OCI-LY1 (cell line): ENCODE measurements at regions not wholly inside any gene's neighbourhood (a gene's known extent, or its start where the extent isn't known, plus 50 kb on each side); places are given as distances from the start of the nearest gene placed in this dataset.

Experiments used
- H2AFZ ChIP-seq: fragments of 200-600 bp; sonication (generic), shearing (Covaris generic); 2 replicates; pipeline ENCODE4 v1.6.0; 2014; ENCODE audit warnings: antibody characterized with exemption, mild to moderate bottlenecking, low read length
- H3F3A ChIP-seq: fragments of 200-600 bp; sonication (generic), shearing (Covaris generic); 2 replicates; pipeline ENCODE4 v1.6.0; 2014; ENCODE audit warnings: mild to moderate bottlenecking, antibody characterized with exemption, low read length, moderate library complexity; ENCODE audit not compliant: insufficient read depth
- H3K27ac ChIP-seq: fragments of 200-600 bp; sonication (generic); 2 replicates; pipeline ENCODE4 v1.5.1; 2014; ENCODE audit warnings: low read length, mixed run types, mild to moderate bottlenecking, low read depth; ENCODE audit not compliant: poor library complexity, severe bottlenecking
- H3K27me3 ChIP-seq: fragments of 200-600 bp; sonication (generic); 2 replicates; pipeline ENCODE4 v1.6.0; 2014; ENCODE audit warnings: antibody characterized with exemption, mild to moderate bottlenecking, low read length, moderate library complexity; ENCODE audit not compliant: insufficient read depth
- H3K36me3 ChIP-seq: fragments of 200-600 bp; sonication (generic); 2 replicates; pipeline ENCODE4 v1.6.1; 2014; ENCODE audit warnings: mild to moderate bottlenecking, antibody characterized with exemption, low read length, moderate library complexity, mixed read lengths; ENCODE audit not compliant: insufficient read depth
- H3K4me1 ChIP-seq: fragments of 200-600 bp; sonication (generic); 2 replicates; pipeline ENCODE4 v1.5.1; 2014; ENCODE audit warnings: mild to moderate bottlenecking, low read length, moderate library complexity; ENCODE audit not compliant: insufficient read depth, severe bottlenecking
- H3K4me2 ChIP-seq: fragments of 200-600 bp; sonication (generic), shearing (Covaris generic); 2 replicates; pipeline ENCODE4 v1.6.1; 2014; ENCODE audit warnings: low read length
- H3K4me3 ChIP-seq: fragments of 200-600 bp; sonication (generic); 2 replicates; pipeline ENCODE4 v1.5.1; 2014; ENCODE audit warnings: low read length, low read depth, mild to moderate bottlenecking, mixed read lengths; ENCODE audit not compliant: poor library complexity, severe bottlenecking
- H3K79me2 ChIP-seq: fragments of 200-600 bp; shearing (Covaris generic); 2 replicates; pipeline ENCODE4 v1.6.1; 2016; ENCODE audit warnings: mixed run types, low read length, mixed read lengths; ENCODE audit not compliant: insufficient read depth
- H3K9ac ChIP-seq: fragments of 200-600 bp; sonication (generic), shearing (Covaris generic); 2 replicates; pipeline ENCODE4 v1.6.1; 2014; ENCODE audit warnings: mild to moderate bottlenecking, low read length, mixed read lengths
- H3K9me2 ChIP-seq: fragments of 200-600 bp; sonication (generic), shearing (Covaris generic); 2 replicates; pipeline ENCODE4 v1.6.1; 2014; ENCODE audit warnings: low read depth, mild to moderate bottlenecking, low read length, mixed read lengths
- H3K9me3 ChIP-seq: fragments of 200-600 bp; shearing (Covaris generic); 2 replicates; pipeline ENCODE4 v1.6.1; 2014; ENCODE audit warnings: low read length, mixed read lengths
- H4K20me1 ChIP-seq: fragments of 200-600 bp; sonication (generic), shearing (Covaris generic); 2 replicates; pipeline ENCODE4 v1.6.0; 2016; ENCODE audit warnings: mild to moderate bottlenecking, low read length; ENCODE audit not compliant: insufficient read depth
- EZH2 ChIP-seq: fragments of 200-600 bp; sonication (generic), shearing (Covaris generic); IDR thresholded peaks from 2 replicates; pipeline ENCODE4 v1.8.0; 2017; ENCODE audit warnings: borderline replicate concordance, mixed run types, mild to moderate bottlenecking, antibody characterized with exemption, low read length, moderate library complexity, mixed read lengths
- TF ChIP-seq, protein P1 (sequence below): fragments of 200-600 bp; sonication (generic), shearing (Covaris generic); IDR thresholded peaks from 2 replicates; pipeline ENCODE4 v1.5.1; 2017; ENCODE audit warnings: mild to moderate bottlenecking, antibody characterized with exemption, low read length, moderate library complexity, mixed read lengths

DNA sequence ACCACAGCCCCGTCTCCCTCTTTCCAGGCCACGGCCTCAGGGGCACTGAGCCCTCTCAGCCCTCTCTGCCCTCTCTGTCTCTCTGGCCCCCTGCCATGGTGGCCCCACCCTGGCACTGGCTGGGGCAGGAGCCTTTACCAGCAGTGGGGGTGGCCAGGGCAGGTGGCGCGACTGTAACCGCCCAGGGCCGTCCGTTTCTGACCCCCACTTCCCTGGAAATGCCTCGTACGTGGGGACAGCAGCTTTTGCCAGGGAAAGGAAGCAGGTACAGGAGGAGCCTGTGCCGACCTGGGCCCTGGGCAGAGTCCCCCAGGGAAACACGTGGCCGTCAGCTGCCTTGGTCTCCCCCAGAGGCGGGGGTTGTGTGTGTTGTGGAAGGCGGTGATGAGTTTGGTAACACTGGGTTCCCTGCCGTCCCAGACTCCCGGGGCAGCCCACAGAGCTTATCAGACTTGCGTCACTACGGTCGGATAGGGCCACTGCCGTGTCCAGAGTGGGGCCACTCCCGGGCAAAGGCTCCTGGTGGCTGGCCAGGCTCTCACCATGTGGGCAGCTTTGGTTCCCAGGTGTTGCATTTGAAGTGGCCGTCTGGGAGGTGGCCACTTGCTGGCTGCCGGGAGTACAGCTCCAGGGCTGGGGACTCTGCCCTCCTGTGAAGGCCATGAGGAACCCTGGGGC, 249.3 kb upstream of the CIBAR2 start:
- no peak for TF ChIP-seq EZH2
- TF ChIP-seq, protein P1, sequence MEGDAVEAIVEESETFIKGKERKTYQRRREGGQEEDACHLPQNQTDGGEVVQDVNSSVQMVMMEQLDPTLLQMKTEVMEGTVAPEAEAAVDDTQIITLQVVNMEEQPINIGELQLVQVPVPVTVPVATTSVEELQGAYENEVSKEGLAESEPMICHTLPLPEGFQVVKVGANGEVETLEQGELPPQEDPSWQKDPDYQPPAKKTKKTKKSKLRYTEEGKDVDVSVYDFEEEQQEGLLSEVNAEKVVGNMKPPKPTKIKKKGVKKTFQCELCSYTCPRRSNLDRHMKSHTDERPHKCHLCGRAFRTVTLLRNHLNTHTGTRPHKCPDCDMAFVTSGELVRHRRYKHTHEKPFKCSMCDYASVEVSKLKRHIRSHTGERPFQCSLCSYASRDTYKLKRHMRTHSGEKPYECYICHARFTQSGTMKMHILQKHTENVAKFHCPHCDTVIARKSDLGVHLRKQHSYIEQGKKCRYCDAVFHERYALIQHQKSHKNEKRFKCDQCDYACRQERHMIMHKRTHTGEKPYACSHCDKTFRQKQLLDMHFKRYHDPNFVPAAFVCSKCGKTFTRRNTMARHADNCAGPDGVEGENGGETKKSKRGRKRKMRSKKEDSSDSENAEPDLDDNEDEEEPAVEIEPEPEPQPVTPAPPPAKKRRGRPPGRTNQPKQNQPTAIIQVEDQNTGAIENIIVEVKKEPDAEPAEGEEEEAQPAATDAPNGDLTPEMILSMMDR: no peak
- Histone ChIP-seq H2AFZ (no peak overlapping the region), H4K20me1 (no peaks in the 10 kb centered on the region), H3K9me3 (no peaks in the 10 kb centered on the region), H3F3A (no peaks in the 10 kb centered on the region), H3K79me2 (no peaks in the 10 kb centered on the region), H3K36me3 (no peaks in the 10 kb centered on the region), H3K9me2 (no peaks in the 10 kb centered on the region), H3K4me3 (no peak overlapping the region), H3K4me2 (no peak overlapping the region), H3K27me3 (peaks cover 4% of the 10 kb centered on the region; the same call in 1 of the 2 replicates), H3K9ac (no peak overlapping the region), H3K27ac (no peak overlapping the region), H3K4me1 (peaks cover 24% of the 10 kb centered on the region)

DNA sequence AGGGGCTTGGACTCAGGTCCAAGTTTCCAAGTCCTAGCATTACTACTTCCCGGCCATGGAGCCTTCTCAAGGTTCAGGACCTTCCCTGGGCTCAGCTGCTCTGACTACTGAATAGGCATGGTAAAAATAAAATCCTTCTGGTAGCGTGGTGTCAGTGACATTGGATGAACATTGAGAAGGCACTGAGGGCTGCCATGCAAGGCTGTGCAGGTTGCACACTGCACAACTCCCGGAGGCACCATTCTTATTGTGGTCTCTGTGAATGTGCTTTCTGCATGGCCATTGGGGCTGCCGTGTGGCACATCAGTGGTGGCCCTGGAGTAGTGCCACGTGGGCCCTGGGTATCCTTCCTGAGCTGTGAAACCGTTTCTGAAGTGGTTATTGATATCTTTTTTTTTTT, 250.2 kb upstream of the CIBAR2 start:
- Histone ChIP-seq H3K4me2 (no peak overlapping the region), H3K27me3 (peaks cover 4% of the 10 kb centered on the region; the same call in 1 of the 2 replicates), H3K4me1 (peaks cover 24% of the 10 kb centered on the region)

GRCh38 chr16:85363427-85363826, 249.7 kb upstream of the GSE1 start:
- H3K4me3 ChIP-seq: no peak overlapping the region
- peaks cover 4% of the 10 kb centered on the region; the same call in 1 of the 2 replicates for H3K27me3 ChIP-seq
- no peaks in the 10 kb centered on the region for H3F3A ChIP-seq
- no peaks in the 10 kb centered on the region for H3K9me2 ChIP-seq
- H3K4me2 ChIP-seq: no peak overlapping the region
- H3K79me2 ChIP-seq: no peaks in the 10 kb centered on the region
- no peak overlapping the region for H3K9ac ChIP-seq
- H3K4me1 ChIP-seq: peaks cover 24% of the 10 kb centered on the region
- H2AFZ ChIP-seq: no peak overlapping the region
- no peaks in the 10 kb centered on the region for H3K36me3 ChIP-seq
- no peak overlapping the region for H3K27ac ChIP-seq
- H4K20me1 ChIP-seq: no peaks in the 10 kb centered on the region
- no peak for TF ChIP-seq EZH2
- TF ChIP-seq, protein P1: peak; percentile 22; the same call in 1 of the 2 replicates
- no peaks in the 10 kb centered on the region for H3K9me3 ChIP-seq

More for the DNA sequence above, 250.2 kb upstream of the CIBAR2 start:
- H3K9me2 ChIP-seq: no peaks in the 10 kb centered on the region
- no peaks in the 10 kb centered on the region for H3F3A ChIP-seq
- H2AFZ ChIP-seq: no peak overlapping the region
- no peaks in the 10 kb centered on the region for H3K36me3 ChIP-seq
- H3K4me3 ChIP-seq: no peak overlapping the region
- no peaks in the 10 kb centered on the region for H3K9me3 ChIP-seq
- H3K9ac ChIP-seq: no peak overlapping the region
- no peaks in the 10 kb centered on the region for H4K20me1 ChIP-seq
- no peaks in the 10 kb centered on the region for H3K79me2 ChIP-seq
- H3K27ac ChIP-seq: no peak overlapping the region
- TF ChIP-seq, protein P1: no peak
- TF ChIP-seq EZH2: no peak
